Heart left ventricle (tissue), 13 donors: ENCODE measurements at regions not wholly inside any gene's neighbourhood (a gene's known extent, or its start where the extent isn't known, plus 50 kb on each side); places are given as distances from the start of the nearest gene placed in this dataset.

ENCODE experiments used
- CTCF ChIP-seq, 12 donors: fragments of 200-600 bp; sonication (generic) in 4 of 12; IDR thresholded peaks; one replicate each; pipeline versions ENCODE4 v1.5.0 to v1.8.0; 2018 to 2022; ENCODE audit warnings: antibody characterized with exemption in 12 of 12, mild to moderate bottlenecking in 5 of 12
- POLR2A ChIP-seq, 2 donors: fragments of 450-650 bp; IDR thresholded peaks; one replicate each; pipeline ENCODE4 v1.6.1; 2017; ENCODE audit warnings: antibody characterized with exemption in 2 of 2, mild to moderate bottlenecking in 2 of 2, moderate library complexity in 2 of 2
- donor health status: ischemic (EF 13 %, LVEDD 7.1; RV severe dilation, severe dysfunction).
- donor health status: DM: no; HTN: yes; CAD: no.
- donor health status: DM: no; HTN: no; CAD: no.
- donor health status: ischemic (EF 25% LVEDD 6.9; RV normal size, moderate dysfunction).
- donor health status: ischemic (EF 25% LVEDD 5.7; RV mildly dilated, moderate dysfunction).
- donor health status: ischemic (EF 35%, LVEDD 5.7; RV mildly dilated, moderate dysfunction).
- donor health status: nonischemic (EF 11% LVEDD 7.7; RV severe dilation, severe dysfunction).
- donor health status: DM: yes; HTN: yes; CAD: no.
- donor health status: PGD.
- donor health status: ischemic (EF 29% LVEDD 5.4; RV normal size, mild dysfunction).
- donor health status: nonischemic (EF 23%, LVEDD 6.1; RV moderate dilation, normal function).

- TF ChIP-seq CTCF (IDR thresholded peaks at IDR 0.05), result no peak
- no peak for TF ChIP-seq POLR2A (IDR thresholded peaks at IDR 0.05)
Observed at GRCh38 chr13:64051278-64051677, 2635.6 kb upstream of the PCDH20 start.
